ENCODE measurements at regions not wholly inside any gene's neighbourhood (a gene's known extent, or its start where the extent isn't known, plus 50 kb on each side); places are given as distances from the start of the nearest gene placed in this dataset.

- H2AFZ ChIP-seq (ENCODE audit: low read length): no peak overlapping the region
- no peaks in the 10 kb centered on the region for H3F3A ChIP-seq (ENCODE audit: low read depth)
- H3K4me1 ChIP-seq (ENCODE audit: insufficient read depth, low read length, poor library complexity, severe bottlenecking): no peaks in the 10 kb centered on the region
- no peaks in the 10 kb centered on the region for H3K36me3 ChIP-seq (ENCODE audit: insufficient read depth, low read length)
- H3K9me3 ChIP-seq (ENCODE audit: insufficient read depth, low read depth, low read length): no peaks in the 10 kb centered on the region
- no peak overlapping the region for H3K4me3 ChIP-seq (ENCODE audit: low read length, poor library complexity, severe bottlenecking)
- H3K4me2 ChIP-seq (ENCODE audit: low read depth, low read length, poor library complexity, severe bottlenecking): no peak overlapping the region
- no peak overlapping the region for H3K9ac ChIP-seq (ENCODE audit: low read depth, low read length, poor library complexity, severe bottlenecking)
- TF ChIP-seq EZH2phosphoT487 (IDR thresholded peaks at IDR 0.05; ENCODE audit: borderline replicate concordance) (no peak), CTCF (conservative IDR thresholded peaks at IDR 0.05; ENCODE audit: low read length) (no peak)
- H3K79me2 ChIP-seq (ENCODE audit: insufficient read depth, low read length): no peaks in the 10 kb centered on the region
- no peaks in the 10 kb centered on the region for H4K20me1 ChIP-seq (ENCODE audit: insufficient read depth, low read length, poor library complexity, severe bottlenecking)
- H3K27me3 ChIP-seq (ENCODE audit: insufficient read depth, low read length, poor library complexity, severe bottlenecking): no peaks in the 10 kb centered on the region
- H3K9me2 ChIP-seq (replicated peaks; ENCODE audit: low read depth, low read length): no peaks in the 10 kb centered on the region
These were observed 75.9 kb upstream of the DAB2 start for GRCh38 chr5:39500551-39501175.

- H3K79me2 ChIP-seq (ENCODE audit: insufficient read depth, low read length): no peaks in the 10 kb centered on the region
- TF ChIP-seq EZH2phosphoT487 (IDR thresholded peaks at IDR 0.05; ENCODE audit: borderline replicate concordance) (no peak), CTCF (conservative IDR thresholded peaks at IDR 0.05; ENCODE audit: low read length) (no peak)
- no peak overlapping the region for H3K4me2 ChIP-seq (ENCODE audit: low read depth, low read length, poor library complexity, severe bottlenecking)
- H3K9me3 ChIP-seq (ENCODE audit: insufficient read depth, low read depth, low read length): no peaks in the 10 kb centered on the region
- no peaks in the 10 kb centered on the region for H4K20me1 ChIP-seq (ENCODE audit: insufficient read depth, low read length, poor library complexity, severe bottlenecking)
- H3K9me2 ChIP-seq (replicated peaks; ENCODE audit: low read depth, low read length): no peaks in the 10 kb centered on the region
- H3K4me3 ChIP-seq (ENCODE audit: low read length, poor library complexity, severe bottlenecking): no peak overlapping the region
- no peak overlapping the region for H2AFZ ChIP-seq (ENCODE audit: low read length)
- no peaks in the 10 kb centered on the region for H3K36me3 ChIP-seq (ENCODE audit: insufficient read depth, low read length)
- no peaks in the 10 kb centered on the region for H3K27me3 ChIP-seq (ENCODE audit: insufficient read depth, low read length, poor library complexity, severe bottlenecking)
- no peaks in the 10 kb centered on the region for H3F3A ChIP-seq (ENCODE audit: low read depth)
- no peaks in the 10 kb centered on the region for H3K4me1 ChIP-seq (ENCODE audit: insufficient read depth, low read length, poor library complexity, severe bottlenecking)
- no peak overlapping the region for H3K9ac ChIP-seq (ENCODE audit: low read depth, low read length, poor library complexity, severe bottlenecking)
These were observed 73.6 kb upstream of the DAB2 start for GRCh38 chr5:39498278-39498952.

GRCh38 chr5:39497322-39497721, 72.5 kb upstream of the DAB2 start:
- no peaks in the 10 kb centered on the region for H3K9me3 ChIP-seq (ENCODE audit: insufficient read depth, low read depth, low read length)
- H3K9ac ChIP-seq (ENCODE audit: low read depth, low read length, poor library complexity, severe bottlenecking): no peak overlapping the region
- H3K4me2 ChIP-seq (ENCODE audit: low read depth, low read length, poor library complexity, severe bottlenecking): no peak overlapping the region
- H3F3A ChIP-seq (ENCODE audit: low read depth): no peaks in the 10 kb centered on the region
- H3K4me1 ChIP-seq (ENCODE audit: insufficient read depth, low read length, poor library complexity, severe bottlenecking): no peaks in the 10 kb centered on the region
- H3K79me2 ChIP-seq (ENCODE audit: insufficient read depth, low read length): no peaks in the 10 kb centered on the region
- no peaks in the 10 kb centered on the region for H3K27me3 ChIP-seq (ENCODE audit: insufficient read depth, low read length, poor library complexity, severe bottlenecking)
- TF ChIP-seq EZH2phosphoT487 (IDR thresholded peaks at IDR 0.05; ENCODE audit: borderline replicate concordance) (no peak), CTCF (conservative IDR thresholded peaks at IDR 0.05; ENCODE audit: low read length) (no peak)
- H4K20me1 ChIP-seq (ENCODE audit: insufficient read depth, low read length, poor library complexity, severe bottlenecking): no peaks in the 10 kb centered on the region
- no peak overlapping the region for H3K4me3 ChIP-seq (ENCODE audit: low read length, poor library complexity, severe bottlenecking)
- 0 out of 2 replicates have a peak, but pooled peaks cover 3% of the 10 kb centered on the region for H3K9me2 ChIP-seq (replicated peaks; ENCODE audit: low read depth, low read length)
- H3K36me3 ChIP-seq (ENCODE audit: insufficient read depth, low read length): no peaks in the 10 kb centered on the region
- H2AFZ ChIP-seq (ENCODE audit: low read length): no peak overlapping the region

All from Loucy (cell line).